ENCODE measurements at regions not wholly inside any gene's neighbourhood (a gene's known extent, or its start where the extent isn't known, plus 50 kb on each side); places are given as distances from the start of the nearest gene placed in this dataset.

GRCh38 chr11:8776209-8776608 lies 93.6 kb downstream of the RPL27A start:
- peaks cover 47% of the 10 kb centered on the region for H3K27me3 Mint-ChIP-seq
- H3K4me1 Mint-ChIP-seq, result peaks cover 8% of the 10 kb centered on the region
- no peak overlapping the region for H3K27ac Mint-ChIP-seq
- ATAC-seq (no peak), DNase-seq (no peak)
- no peaks in the 10 kb centered on the region for H3K9me3 ChIP-seq (ENCODE audit: control insufficient read depth, low read length, poor library complexity, severe bottlenecking)
- H3K36me3 Mint-ChIP-seq (ENCODE audit: low read depth), result peaks cover 5% of the 10 kb centered on the region
- H3K4me3 Mint-ChIP-seq, result no peak overlapping the region

GRCh38 chr11:8777907-8778767 lies 95.5 kb downstream of the RPL27A start:
- Mint-ChIP-seq H3K27ac (no peak overlapping the region), H3K27me3 (peaks cover 51% of the 10 kb centered on the region), H3K4me1 (peaks cover 8% of the 10 kb centered on the region), H3K4me3 (no peak overlapping the region), H3K36me3 (ENCODE audit: low read depth) (peaks cover 5% of the 10 kb centered on the region)
- H3K9me3 ChIP-seq (ENCODE audit: control insufficient read depth, low read length, poor library complexity, severe bottlenecking), result no peaks in the 10 kb centered on the region
- no peak for DNase-seq
- no peak for ATAC-seq

- DNase-seq (no peak), ATAC-seq (no peak)
- Mint-ChIP-seq H3K4me3 (no peak overlapping the region), H3K27me3 (peaks cover 61% of the 10 kb centered on the region), H3K36me3 (ENCODE audit: low read depth) (peaks cover 5% of the 10 kb centered on the region), H3K4me1 (peaks cover 8% of the 10 kb centered on the region), H3K27ac (no peak overlapping the region)
- H3K9me3 ChIP-seq (ENCODE audit: control insufficient read depth, low read length, poor library complexity, severe bottlenecking), result no peaks in the 10 kb centered on the region
Measured at GRCh38 chr11:8779107-8779506, 96.5 kb downstream of the RPL27A start.

DNA sequence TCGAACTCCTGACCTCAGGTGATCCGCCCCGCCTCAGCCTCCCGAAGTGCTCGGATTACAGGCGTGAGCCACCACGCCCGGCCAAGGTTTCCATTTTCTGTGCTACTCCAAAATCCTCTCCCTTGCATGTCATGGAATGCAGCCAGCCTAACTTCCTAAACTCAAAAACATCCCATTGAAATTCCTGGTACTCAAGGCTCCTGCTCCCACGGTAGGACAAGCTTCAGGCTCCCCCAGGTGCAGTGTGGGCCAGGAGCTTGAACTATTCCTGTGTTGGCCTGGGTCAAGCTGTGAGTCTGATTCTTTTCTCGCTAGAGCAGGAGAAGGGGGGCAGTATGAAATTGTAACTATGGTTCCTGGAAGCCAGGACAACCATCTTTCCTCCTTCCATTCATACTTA lies 97.1 kb downstream of the RPL27A start:
- ATAC-seq (no peak), DNase-seq (no peak)
- no peak overlapping the region for H3K27ac Mint-ChIP-seq
- H3K9me3 ChIP-seq (ENCODE audit: control insufficient read depth, low read length, poor library complexity, severe bottlenecking), result no peaks in the 10 kb centered on the region
- H3K4me1 Mint-ChIP-seq, result peaks cover 6% of the 10 kb centered on the region
- H3K36me3 Mint-ChIP-seq (ENCODE audit: low read depth), result peaks cover 5% of the 10 kb centered on the region
- peaks cover 61% of the 10 kb centered on the region for H3K27me3 Mint-ChIP-seq
- no peak overlapping the region for H3K4me3 Mint-ChIP-seq

DNA sequence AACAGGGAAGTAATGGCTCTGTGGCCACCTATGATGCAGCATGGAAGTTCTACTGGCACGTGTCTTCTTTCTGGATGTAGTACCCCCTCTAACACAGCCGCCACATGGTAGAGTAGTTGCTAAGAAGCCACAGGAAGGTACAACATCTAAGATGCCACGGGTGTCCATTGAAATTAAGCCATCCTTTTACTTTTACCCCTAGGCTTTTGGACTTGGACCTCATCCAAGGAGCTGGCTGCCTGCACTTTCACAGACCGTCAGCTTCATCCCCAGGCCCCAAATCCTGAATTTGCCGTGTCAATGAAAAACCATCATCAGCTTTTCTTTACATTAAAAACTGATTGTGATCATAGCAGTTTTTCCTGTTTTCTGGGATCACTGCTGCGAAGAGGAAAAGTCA lies 102.4 kb downstream of the RPL27A start:
- peaks cover 31% of the 10 kb centered on the region for H3K27me3 Mint-ChIP-seq

GRCh38 chr11:8785457-8785856 lies 102.9 kb downstream of the RPL27A start:
- no peak overlapping the region for H3K27ac Mint-ChIP-seq
- H3K4me3 Mint-ChIP-seq, result no peak overlapping the region
- no peaks in the 10 kb centered on the region for H3K36me3 Mint-ChIP-seq (ENCODE audit: low read depth)
- peaks cover 31% of the 10 kb centered on the region for H3K27me3 Mint-ChIP-seq
- H3K9me3 ChIP-seq (ENCODE audit: control insufficient read depth, low read length, poor library complexity, severe bottlenecking), result no peaks in the 10 kb centered on the region
- ATAC-seq (no peak), DNase-seq (no peak)
- H3K4me1 Mint-ChIP-seq, result peaks cover 4% of the 10 kb centered on the region

More for the DNA sequence above, 102.4 kb downstream of the RPL27A start:
- H3K27ac Mint-ChIP-seq, result no peak overlapping the region
- DNase-seq, result no peak
- peaks cover 6% of the 10 kb centered on the region for H3K4me1 Mint-ChIP-seq
- H3K4me3 Mint-ChIP-seq, result no peak overlapping the region
- no peaks in the 10 kb centered on the region for H3K9me3 ChIP-seq (ENCODE audit: control insufficient read depth, low read length, poor library complexity, severe bottlenecking)
- peaks cover 5% of the 10 kb centered on the region for H3K36me3 Mint-ChIP-seq (ENCODE audit: low read depth)
- ATAC-seq, result no peak

- ATAC-seq, result no peak
- H3K4me1 Mint-ChIP-seq, result no peaks in the 10 kb centered on the region
- no peak overlapping the region for H3K27ac Mint-ChIP-seq
- H3K9me3 ChIP-seq (ENCODE audit: control insufficient read depth, low read length, poor library complexity, severe bottlenecking), result no peaks in the 10 kb centered on the region
- H3K27me3 Mint-ChIP-seq, result peaks cover 25% of the 10 kb centered on the region
- H3K4me3 Mint-ChIP-seq, result no peak overlapping the region
- no peaks in the 10 kb centered on the region for H3K36me3 Mint-ChIP-seq (ENCODE audit: low read depth)
- no peak for DNase-seq
Measured at GRCh38 chr11:8785998-8786397, 103.4 kb downstream of the RPL27A start.

GRCh38 chr11:8786933-8787332 lies 104.3 kb downstream of the RPL27A start:
- Mint-ChIP-seq H3K27me3 (peaks cover 16% of the 10 kb centered on the region), H3K4me3 (no peak overlapping the region), H3K4me1 (no peaks in the 10 kb centered on the region), H3K36me3 (ENCODE audit: low read depth) (no peaks in the 10 kb centered on the region), H3K27ac (no peak overlapping the region)
- DNase-seq, result no peak
- H3K9me3 ChIP-seq (ENCODE audit: control insufficient read depth, low read length, poor library complexity, severe bottlenecking), result no peaks in the 10 kb centered on the region
- ATAC-seq, result no peak

- Mint-ChIP-seq H3K27ac (no peak overlapping the region), H3K27me3 (peaks cover 15% of the 10 kb centered on the region), H3K36me3 (ENCODE audit: low read depth) (no peaks in the 10 kb centered on the region), H3K4me1 (no peaks in the 10 kb centered on the region), H3K4me3 (no peak overlapping the region)
- no peak for DNase-seq
- no peak for ATAC-seq
- no peaks in the 10 kb centered on the region for H3K9me3 ChIP-seq (ENCODE audit: control insufficient read depth, low read length, poor library complexity, severe bottlenecking)
Measured at GRCh38 chr11:8787372-8787771, 104.8 kb downstream of the RPL27A start.

DNA sequence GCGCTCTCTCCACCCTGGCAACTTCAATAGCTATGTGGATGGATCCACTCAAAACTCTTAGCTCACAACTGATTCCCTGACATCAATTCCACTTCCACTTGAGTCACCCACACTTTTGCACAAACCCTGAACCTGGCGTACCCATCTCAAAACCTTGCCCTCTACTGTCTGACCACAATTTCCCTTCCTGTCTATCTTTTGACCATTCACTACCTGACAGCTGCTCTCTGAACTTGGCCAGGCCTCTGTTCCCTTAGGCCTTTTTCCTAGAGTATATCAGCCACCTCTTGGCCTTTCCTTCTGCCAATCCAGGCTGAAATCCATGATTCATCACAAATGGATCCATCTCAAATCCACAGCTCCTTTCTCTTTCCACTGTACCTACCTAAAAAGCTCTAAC lies 106.0 kb downstream of the RPL27A start:
- Mint-ChIP-seq H3K36me3 (ENCODE audit: low read depth) (no peaks in the 10 kb centered on the region), H3K27me3 (peaks cover 16% of the 10 kb centered on the region), H3K27ac (no peak overlapping the region), H3K4me3 (no peak overlapping the region), H3K4me1 (no peaks in the 10 kb centered on the region)
- no peaks in the 10 kb centered on the region for H3K9me3 ChIP-seq (ENCODE audit: control insufficient read depth, low read length, poor library complexity, severe bottlenecking)
- ATAC-seq (no peak), DNase-seq (no peak)

DNA sequence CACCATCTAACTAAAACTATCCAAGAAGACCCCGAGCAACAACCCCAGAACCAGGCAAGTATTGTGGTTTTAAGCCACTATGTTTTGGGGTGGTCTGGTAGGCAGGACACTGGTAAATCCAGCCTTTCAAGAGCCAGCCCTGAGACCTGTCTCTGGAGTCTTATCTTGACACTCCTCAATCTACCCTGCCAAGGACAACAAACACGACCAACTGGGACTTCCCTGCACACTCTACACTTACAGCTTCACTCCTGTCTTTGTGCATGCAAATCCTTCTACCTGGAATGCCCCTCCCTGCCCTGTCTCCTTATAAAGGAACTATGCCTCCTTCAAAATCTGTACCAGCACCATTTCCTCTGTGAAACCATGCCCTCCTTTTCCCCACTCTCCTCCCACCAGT lies 107.3 kb downstream of the RPL27A start:
- no peak for ATAC-seq
- Mint-ChIP-seq H3K4me3 (no peak overlapping the region), H3K27ac (no peak overlapping the region), H3K27me3 (peaks cover 12% of the 10 kb centered on the region), H3K36me3 (ENCODE audit: low read depth) (no peaks in the 10 kb centered on the region), H3K4me1 (no peaks in the 10 kb centered on the region)
- no peaks in the 10 kb centered on the region for H3K9me3 ChIP-seq (ENCODE audit: control insufficient read depth, low read length, poor library complexity, severe bottlenecking)
- DNase-seq, result no peak

GRCh38 chr11:8790968-8791367 lies 108.4 kb downstream of the RPL27A start:
- H3K36me3 Mint-ChIP-seq (ENCODE audit: low read depth), result no peaks in the 10 kb centered on the region
- no peak for DNase-seq
- no peaks in the 10 kb centered on the region for H3K4me1 Mint-ChIP-seq
- no peak overlapping the region for H3K27ac Mint-ChIP-seq
- H3K27me3 Mint-ChIP-seq, result peaks cover 12% of the 10 kb centered on the region
- H3K4me3 Mint-ChIP-seq, result no peak overlapping the region
- no peaks in the 10 kb centered on the region for H3K9me3 ChIP-seq (ENCODE audit: control insufficient read depth, low read length, poor library complexity, severe bottlenecking)
- no peak for ATAC-seq

GRCh38 chr11:8792710-8793109 lies 110.1 kb downstream of the RPL27A start:
- Mint-ChIP-seq H3K27ac (no peak overlapping the region), H3K27me3 (peaks cover 18% of the 10 kb centered on the region), H3K4me1 (no peaks in the 10 kb centered on the region), H3K4me3 (no peak overlapping the region), H3K36me3 (ENCODE audit: low read depth) (no peaks in the 10 kb centered on the region)
- DNase-seq, result no peak
- H3K9me3 ChIP-seq (ENCODE audit: control insufficient read depth, low read length, poor library complexity, severe bottlenecking), result no peaks in the 10 kb centered on the region
- ATAC-seq, result no peak

DNA sequence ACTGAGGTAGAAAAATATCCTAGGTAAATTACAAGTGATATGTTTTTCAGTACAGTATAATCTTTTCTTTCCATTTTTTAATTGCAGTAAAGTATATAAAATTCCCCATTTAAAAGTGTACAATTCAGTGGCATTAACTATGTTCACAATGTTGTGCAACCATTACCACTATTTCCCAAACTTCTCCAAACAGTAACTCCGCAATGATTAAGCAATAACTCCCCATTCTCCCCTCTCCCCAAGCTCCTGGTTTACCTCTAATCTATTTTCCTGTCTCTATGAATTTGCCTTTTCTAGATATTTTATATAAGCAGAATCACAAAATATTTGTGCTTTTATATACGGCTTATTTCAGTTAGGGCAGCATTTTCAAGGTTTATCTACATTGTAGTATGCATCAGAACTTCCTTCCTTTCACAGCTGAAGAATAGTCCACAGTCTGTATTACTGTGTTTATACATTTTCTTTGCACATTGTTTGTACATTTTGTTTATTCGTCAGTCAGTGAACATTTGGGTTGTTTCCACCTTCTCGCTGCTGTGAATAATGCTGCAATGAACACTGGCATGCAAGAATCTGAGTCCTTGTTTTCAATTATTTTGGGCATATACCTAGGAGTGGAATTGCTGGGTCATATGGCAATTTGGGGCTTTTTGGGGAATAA lies 110.7 kb downstream of the RPL27A start:
- peaks cover 24% of the 10 kb centered on the region for H3K27me3 Mint-ChIP-seq
- no peak overlapping the region for H3K4me3 Mint-ChIP-seq
- H3K4me1 Mint-ChIP-seq, result no peaks in the 10 kb centered on the region
- no peaks in the 10 kb centered on the region for H3K36me3 Mint-ChIP-seq (ENCODE audit: low read depth)
- no peak overlapping the region for H3K27ac Mint-ChIP-seq
- no peaks in the 10 kb centered on the region for H3K9me3 ChIP-seq (ENCODE audit: control insufficient read depth, low read length, poor library complexity, severe bottlenecking)
- ATAC-seq, result no peak
- no peak for DNase-seq

Measured in T-helper 17 cell (primary cell).